H9 (cell line): ENCODE measurements at regions not wholly inside any gene's neighbourhood (a gene's known extent, or its start where the extent isn't known, plus 50 kb on each side); places are given as distances from the start of the nearest gene placed in this dataset.

Experiments used
- DNase-seq: peaks from one replicate; pipeline ENCODE4 v3.0.0-alpha.2; 2017
- H2AFZ ChIP-seq: one replicate; pipeline ENCODE4 v1.6.1; 2013; ENCODE audit warnings: mild to moderate bottlenecking, low read length, control low read depth, moderate library complexity
- H2AK5ac ChIP-seq: 2 replicates; pipeline ENCODE4 v1.6.1; 2013; ENCODE audit warnings: low read length, control low read depth, mixed read lengths; ENCODE audit not compliant: insufficient read length
- H2BK120ac ChIP-seq: one replicate; pipeline ENCODE4 v1.6.1; 2013; ENCODE audit warnings: low read depth, mild to moderate bottlenecking, low read length, control low read depth, inconsistent platforms; ENCODE audit not compliant: poor library complexity, severe bottlenecking
- H2BK12ac ChIP-seq: 2 replicates; pipeline ENCODE4 v1.6.1; 2013; ENCODE audit warnings: low read length, control low read depth, mixed read lengths, low read depth; ENCODE audit not compliant: insufficient read length
- H2BK15ac ChIP-seq: 2 replicates; pipeline ENCODE4 v1.6.1; 2013; ENCODE audit warnings: low read depth, low read length, control low read depth
- H2BK20ac ChIP-seq: one replicate; pipeline ENCODE4 v1.6.1; 2013; ENCODE audit warnings: low read depth, mild to moderate bottlenecking, low read length, control low read depth, inconsistent platforms; ENCODE audit not compliant: poor library complexity, severe bottlenecking
- H2BK5ac ChIP-seq: 2 replicates; pipeline ENCODE4 v1.6.1; 2013; ENCODE audit warnings: low read length, control low read depth, mixed read lengths; ENCODE audit not compliant: insufficient read length
- H3K14ac ChIP-seq: 2 replicates; pipeline ENCODE4 v1.6.1; 2013; ENCODE audit warnings: low read length, control low read depth; ENCODE audit not compliant: insufficient read depth
- H3K18ac ChIP-seq: 2 replicates; pipeline ENCODE4 v1.6.1; 2013; ENCODE audit warnings: low read depth, mild to moderate bottlenecking, mixed read lengths, low read length, control low read depth; ENCODE audit not compliant: insufficient read length
- H3K23ac ChIP-seq: 2 replicates; pipeline ENCODE4 v1.6.1; 2013; ENCODE audit warnings: low read length, control low read depth, mixed read lengths, low read depth; ENCODE audit not compliant: insufficient read length
- H3K23me2 ChIP-seq: 2 replicates; pipeline ENCODE4 v1.6.1; 2013; ENCODE audit warnings: low read depth, mild to moderate bottlenecking, mixed read lengths, low read length, control low read depth; ENCODE audit not compliant: insufficient read length, poor library complexity, severe bottlenecking
- H3K27ac ChIP-seq: 2 replicates; pipeline ENCODE4 v1.5.1; 2013; ENCODE audit warnings: low read length, control low read depth, mixed read lengths, low read depth; ENCODE audit not compliant: insufficient read length
- H3K27me3 ChIP-seq: 2 replicates; pipeline ENCODE4 v1.6.1; 2013; ENCODE audit warnings: low read length, control low read depth, inconsistent platforms; ENCODE audit not compliant: insufficient read depth
- H3K4ac ChIP-seq: 2 replicates; pipeline ENCODE4 v1.6.1; 2013; ENCODE audit warnings: low read depth, mild to moderate bottlenecking, control low read depth, inconsistent platforms, low read length, moderate library complexity
- H3K4me1 ChIP-seq: 2 replicates; pipeline ENCODE4 v1.6.1; 2013; ENCODE audit warnings: low read length, control low read depth, inconsistent platforms; ENCODE audit not compliant: insufficient read depth
- H3K4me2 ChIP-seq: 2 replicates; pipeline ENCODE4 v1.6.1; 2013; ENCODE audit warnings: low read length, control low read depth, mixed read lengths; ENCODE audit not compliant: insufficient read length, insufficient read depth
- H3K56ac ChIP-seq: 2 replicates; pipeline ENCODE4 v1.6.1; 2013; ENCODE audit warnings: low read depth, mild to moderate bottlenecking, mixed read lengths, low read length, control low read depth; ENCODE audit not compliant: insufficient read length
- H3K79me1 ChIP-seq: 2 replicates; pipeline ENCODE4 v1.6.1; 2013; ENCODE audit warnings: low read depth, mild to moderate bottlenecking, moderate library complexity, low read length, control low read depth, inconsistent platforms; ENCODE audit not compliant: insufficient read depth, poor library complexity, severe bottlenecking
- H3K79me2 ChIP-seq: 2 replicates; pipeline ENCODE4 v1.6.1; 2013; ENCODE audit warnings: low read length, control low read depth, inconsistent platforms; ENCODE audit not compliant: insufficient read depth
- H3K9ac ChIP-seq: 2 replicates; pipeline ENCODE4 v1.6.1; 2013; ENCODE audit warnings: low read length, control low read depth, mixed read lengths; ENCODE audit not compliant: insufficient read length; ENCODE audit errors: extremely low read depth
- H3K9me3 ChIP-seq: one replicate; pipeline ENCODE4 v1.6.1; 2013; ENCODE audit warnings: low read depth, low read length, inconsistent platforms; ENCODE audit not compliant: control insufficient read depth
- H3T11ph ChIP-seq: one replicate; pipeline ENCODE4 v1.6.1; 2013; ENCODE audit warnings: mild to moderate bottlenecking, low read length, control low read depth, inconsistent platforms
- H4K20me1 ChIP-seq: one replicate; pipeline ENCODE4 v1.6.1; 2013; ENCODE audit not compliant: control insufficient read depth, insufficient read length, insufficient read depth
- H4K5ac ChIP-seq: 2 replicates; pipeline ENCODE4 v1.6.1; 2013; ENCODE audit warnings: low read depth, mild to moderate bottlenecking, mixed read lengths, low read length, control low read depth; ENCODE audit not compliant: insufficient read length
- H4K8ac ChIP-seq: replicated peaks from 2 replicates; pipeline ENCODE4 v1.6.1; 2013; ENCODE audit warnings: low read length, control low read depth, mixed read lengths, low read depth; ENCODE audit not compliant: insufficient read length
- H4K91ac ChIP-seq: 2 replicates; pipeline ENCODE4 v1.6.1; 2013; ENCODE audit warnings: low read depth, mild to moderate bottlenecking, moderate library complexity, mixed read lengths, low read length, control low read depth; ENCODE audit not compliant: insufficient read length
- H3K27ac Mint-ChIP-seq, 3 experiments: 2 replicates in 2 of 3; 3 replicates in 1 of 3; pipeline ENCODE4 v1.8.0; 2020 to 2021; ENCODE audit warnings: mixed read lengths in 3 of 3, mild to moderate bottlenecking in 1 of 3, moderate library complexity in 1 of 3
- H3K27me3 Mint-ChIP-seq: 2 replicates; pipeline ENCODE4 v1.8.0; 2021; ENCODE audit warnings: low read depth, mild to moderate bottlenecking, moderate library complexity, mixed read lengths
- H3K36me3 Mint-ChIP-seq, 3 experiments: 2 replicates in 2 of 3; 3 replicates in 1 of 3; pipeline ENCODE4 v1.8.0; 2020 to 2021; ENCODE audit warnings: low read depth in 3 of 3, mixed read lengths in 3 of 3; ENCODE audit not compliant: insufficient read depth in 1 of 3
- H3K4me1 Mint-ChIP-seq, 2 experiments: 2 replicates each; pipeline ENCODE4 v1.8.0; 2020; ENCODE audit warnings: mixed read lengths in 2 of 2
- H3K4me3 Mint-ChIP-seq, 2 experiments: 2 replicates in 1 of 2; 3 replicates in 1 of 2; pipeline ENCODE4 v1.8.0; 2020 to 2021; ENCODE audit warnings: mild to moderate bottlenecking in 2 of 2, mixed read lengths in 2 of 2, moderate library complexity in 1 of 2
- H3K9me3 Mint-ChIP-seq, 2 experiments: 2 replicates in 1 of 2; 3 replicates in 1 of 2; pipeline ENCODE4 v1.8.0; 2020; ENCODE audit warnings: mild to moderate bottlenecking in 2 of 2, mixed read lengths in 2 of 2, moderate library complexity in 1 of 2
- WGBS: extraction: QIAGEN DNeasy Blood & Tissue Kit; methylation state at CpG from one replicate; pipeline ENCODE4 v1.1.7; 2013; ENCODE audit warnings: missing lambda C conversion rate, low lambda C conversion rate, mixed read lengths; ENCODE audit not compliant: insufficient read length; ENCODE audit errors: extremely low coverage; 5-methylcytosine and 5-hydroxymethylcytosine counted together
- TF ChIP-seq, protein P1 (sequence below): fragments of 200-600 bp; sonication (generic); conservative IDR thresholded peaks from 3 replicates; pipeline ENCODE4 v1.8.0; 2021; ENCODE audit warnings: antibody characterized with exemption, mild to moderate bottlenecking

GRCh38 chr5:166784545-166785078 is 1506.8 kb upstream of the WWC1 start:
- no peaks in the 10 kb centered on the region for H3K23me2 ChIP-seq
- H3K23ac ChIP-seq, result no peak overlapping the region
- no peak overlapping the region for H3K4me2 ChIP-seq
- no peak overlapping the region for H4K8ac ChIP-seq
- H3K14ac ChIP-seq, result no peak overlapping the region
- H4K91ac ChIP-seq, result no peak overlapping the region
- no peaks in the 10 kb centered on the region for H3K79me2 ChIP-seq
- no peaks in the 10 kb centered on the region; a peak in 2 of 7 replicates for H3K36me3 Mint-ChIP-seq
- H3K4me1 ChIP-seq, result no peaks in the 10 kb centered on the region
- no peak overlapping the region for H2BK15ac ChIP-seq
- peaks cover 20 to 24% of the 10 kb centered on the region in 2 experiments for H3K4me1 Mint-ChIP-seq
- no peaks in the 10 kb centered on the region for H3K9me3 ChIP-seq
- no peak overlapping the region for H3T11ph ChIP-seq
- H2BK20ac ChIP-seq, result no peak overlapping the region
- no peaks in the 10 kb centered on the region for H4K20me1 ChIP-seq
- TF ChIP-seq, protein P1, sequence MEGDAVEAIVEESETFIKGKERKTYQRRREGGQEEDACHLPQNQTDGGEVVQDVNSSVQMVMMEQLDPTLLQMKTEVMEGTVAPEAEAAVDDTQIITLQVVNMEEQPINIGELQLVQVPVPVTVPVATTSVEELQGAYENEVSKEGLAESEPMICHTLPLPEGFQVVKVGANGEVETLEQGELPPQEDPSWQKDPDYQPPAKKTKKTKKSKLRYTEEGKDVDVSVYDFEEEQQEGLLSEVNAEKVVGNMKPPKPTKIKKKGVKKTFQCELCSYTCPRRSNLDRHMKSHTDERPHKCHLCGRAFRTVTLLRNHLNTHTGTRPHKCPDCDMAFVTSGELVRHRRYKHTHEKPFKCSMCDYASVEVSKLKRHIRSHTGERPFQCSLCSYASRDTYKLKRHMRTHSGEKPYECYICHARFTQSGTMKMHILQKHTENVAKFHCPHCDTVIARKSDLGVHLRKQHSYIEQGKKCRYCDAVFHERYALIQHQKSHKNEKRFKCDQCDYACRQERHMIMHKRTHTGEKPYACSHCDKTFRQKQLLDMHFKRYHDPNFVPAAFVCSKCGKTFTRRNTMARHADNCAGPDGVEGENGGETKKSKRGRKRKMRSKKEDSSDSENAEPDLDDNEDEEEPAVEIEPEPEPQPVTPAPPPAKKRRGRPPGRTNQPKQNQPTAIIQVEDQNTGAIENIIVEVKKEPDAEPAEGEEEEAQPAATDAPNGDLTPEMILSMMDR, result no peak
- no peak overlapping the region for H2AK5ac ChIP-seq
- H3K9ac ChIP-seq, result no peak overlapping the region
- no peak overlapping the region for H2BK120ac ChIP-seq
- no peaks in the 10 kb centered on the region for H3K27me3 ChIP-seq
- DNase-seq, result no peak
- H3K4me3 Mint-ChIP-seq, result no peak overlapping the region
- no peak overlapping the region for H4K5ac ChIP-seq
- H3K18ac ChIP-seq, result no peak overlapping the region
- whole genome bisulfite sequencing, result no CpG with 5 or more reads among the region's 29 CpGs
- no peak overlapping the region for H2AFZ ChIP-seq
- H3K4ac ChIP-seq, result no peak overlapping the region
- H2BK5ac ChIP-seq, result no peak overlapping the region
- H3K79me1 ChIP-seq, result no peaks in the 10 kb centered on the region
- no peak overlapping the region; a peak in 1 of 7 replicates for H3K27ac Mint-ChIP-seq
- H2BK12ac ChIP-seq, result no peak overlapping the region
- 0 out of 5 replicates have a peak, but pooled peaks cover 0 to 3% of the 10 kb centered on the region in 2 experiments for H3K9me3 Mint-ChIP-seq
- H3K27ac ChIP-seq, result no peak overlapping the region
- peaks cover 5% of the 10 kb centered on the region for H3K27me3 Mint-ChIP-seq
- no peak overlapping the region for H3K56ac ChIP-seq
